ENCODE measurements at regions not wholly inside any gene's neighbourhood (a gene's known extent, or its start where the extent isn't known, plus 50 kb on each side); places are given as distances from the start of the nearest gene placed in this dataset.

- no peak for TF ChIP-seq CTCF (IDR thresholded peaks at IDR 0.05)
- no peak for TF ChIP-seq POLR2A (IDR thresholded peaks at IDR 0.05)
These were observed 136.2 kb upstream of the HAPLN1 start for GRCh38 chr5:83856881-83857280.
